IMR-90 (cell line): ENCODE measurements at regions not wholly inside any gene's neighbourhood (a gene's known extent, or its start where the extent isn't known, plus 50 kb on each side); places are given as distances from the start of the nearest gene placed in this dataset.
"Not testable (repeated sequence)": the region's sequence is repeated elsewhere in the genome, so short reads cannot be mapped to it uniquely, and the experiment has no call there.

ENCODE experiments used
- ATAC-seq: fragments of 200-7000 bp; cut with Tn5 transposase; 2 replicates; pipeline ENCODE4 v1.9.1; 2020; ENCODE audit warnings: low read depth, mild to moderate bottlenecking, moderate library complexity
- BruUV-seq: library from RNA; stranded (reverse); fragments of 400-500 nt; replicated peaks from 2 replicates; lab custom pipeline; 2021; lab: Mats Ljungman, UMichigan
- CTCF ChIA-PET: fragments of 300-600 bp; formaldehyde crosslinking; extraction: SDS; loops from one replicate; lab custom pipeline; 2021; ENCODE audit warnings: antibody characterized with exemption; lab: Yijun Ruan, JAX
- POLR2A ChIA-PET: fragments of 300-600 bp; sonication (Branson Sonifier 250); formaldehyde crosslinking; loops from one replicate; lab custom pipeline; 2022; ENCODE audit warnings: antibody characterized with exemption; ENCODE audit not compliant: unreplicated experiment; lab: Charles Lee
- DNase-seq: peaks from one replicate; pipeline ENCODE4 v3.0.0; 2013
- H2AFZ ChIP-seq: replicated peaks from 2 replicates; pipeline ENCODE3; 2013; ENCODE audit warnings: low read length, mild to moderate bottlenecking; ENCODE audit not compliant: poor library complexity
- H2AK5ac ChIP-seq: 2 replicates; pipeline ENCODE4 v1.6.1; 2013; ENCODE audit warnings: low read depth, low read length, inconsistent platforms
- H2AK9ac ChIP-seq: replicated peaks from 2 replicates; pipeline ENCODE3; 2013; ENCODE audit warnings: mild to moderate bottlenecking, low read depth, low read length, moderate library complexity; ENCODE audit not compliant: poor library complexity
- H2BK120ac ChIP-seq: 2 replicates; pipeline ENCODE4 v1.6.1; 2013; ENCODE audit warnings: low read depth, low read length, inconsistent platforms
- H2BK15ac ChIP-seq: 3 replicates; pipeline ENCODE4 v1.6.1; 2013; ENCODE audit warnings: low read depth, low read length, inconsistent platforms
- H2BK20ac ChIP-seq: 2 replicates; pipeline ENCODE4 v1.6.1; 2013; ENCODE audit warnings: low read depth, mild to moderate bottlenecking, inconsistent platforms, low read length, moderate library complexity
- H2BK5ac ChIP-seq: 2 replicates; pipeline ENCODE4 v1.6.1; 2013; ENCODE audit warnings: mild to moderate bottlenecking, low read depth, low read length, inconsistent platforms; ENCODE audit not compliant: poor library complexity, severe bottlenecking
- H3K14ac ChIP-seq: replicated peaks from 2 replicates; pipeline ENCODE4 v1.6.1; 2013; ENCODE audit warnings: low read depth, low read length, inconsistent platforms
- H3K18ac ChIP-seq: 2 replicates; pipeline ENCODE4 v1.6.1; 2013; ENCODE audit warnings: low read depth, low read length, control low read depth
- H3K23ac ChIP-seq: 2 replicates; pipeline ENCODE4 v1.6.1; 2013; ENCODE audit warnings: low read depth, low read length, inconsistent platforms
- H3K27ac ChIP-seq: 2 replicates; pipeline ENCODE4 v1.5.1; 2013; ENCODE audit warnings: mild to moderate bottlenecking, control low read depth, low read length; ENCODE audit not compliant: insufficient read depth
- H3K27me3 ChIP-seq: 2 replicates; pipeline ENCODE4 v1.6.1; 2013; ENCODE audit warnings: low read length; ENCODE audit not compliant: control insufficient read depth, insufficient read depth
- H3K36me3 ChIP-seq: 2 replicates; pipeline ENCODE4 v1.6.1; 2013; ENCODE audit warnings: low read length, mixed read lengths; ENCODE audit not compliant: control insufficient read depth, insufficient read depth
- H3K4ac ChIP-seq: 2 replicates; pipeline ENCODE4 v1.6.1; 2013; ENCODE audit warnings: low read depth, low read length, inconsistent platforms
- H3K4me1 ChIP-seq: 2 replicates; pipeline ENCODE4 v1.6.1; 2013; ENCODE audit warnings: low read length, mixed read lengths; ENCODE audit not compliant: control insufficient read depth, insufficient read depth
- H3K4me2 ChIP-seq: 2 replicates; pipeline ENCODE4 v1.6.1; 2013; ENCODE audit warnings: low read depth, mild to moderate bottlenecking, control low read depth, low read length, moderate library complexity
- H3K4me3 ChIP-seq: 2 replicates; pipeline ENCODE4 v1.5.1; 2013; ENCODE audit warnings: low read depth, mild to moderate bottlenecking, control low read depth, low read length, moderate library complexity; ENCODE audit not compliant: insufficient read depth
- H3K56ac ChIP-seq: 2 replicates; pipeline ENCODE4 v1.6.1; 2013; ENCODE audit warnings: low read length, inconsistent platforms; ENCODE audit not compliant: insufficient read depth; ENCODE audit errors: extremely low read depth
- H3K79me1 ChIP-seq, 2 experiments: 2 replicates each; pipeline ENCODE4 v1.6.1; 2013; ENCODE audit warnings: low read length in 2 of 2, inconsistent platforms in 1 of 2, low read depth in 1 of 2
- H3K9ac ChIP-seq: 2 replicates; pipeline ENCODE4 v1.6.1; 2013; ENCODE audit warnings: low read depth, low read length, control low read depth
- H3K9me1 ChIP-seq: 2 replicates; pipeline ENCODE4 v1.6.1; 2013; ENCODE audit warnings: low read length, inconsistent platforms; ENCODE audit not compliant: insufficient read depth
- H3K9me3 ChIP-seq: 2 replicates; pipeline ENCODE4 v1.6.1; 2013; ENCODE audit warnings: low read length; ENCODE audit not compliant: control insufficient read depth, insufficient read depth
- H4K20me1 ChIP-seq: 2 replicates; pipeline ENCODE4 v1.6.1; 2013; ENCODE audit warnings: low read length, inconsistent platforms; ENCODE audit not compliant: insufficient read depth
- H4K5ac ChIP-seq: 2 replicates; pipeline ENCODE4 v1.6.1; 2013; ENCODE audit warnings: mild to moderate bottlenecking, low read depth, low read length, control low read depth
- H4K8ac ChIP-seq, 2 experiments: 2 replicates each; pipeline ENCODE4 v1.6.1; 2013; ENCODE audit warnings: low read depth in 2 of 2, low read length in 2 of 2, control low read depth in 1 of 2, inconsistent platforms in 1 of 2
- H4K91ac ChIP-seq: 2 replicates; pipeline ENCODE4 v1.6.1; 2013; ENCODE audit warnings: low read depth, low read length, inconsistent platforms; ENCODE audit not compliant: insufficient read depth
- BHLHE40 ChIP-seq: fragments of 150-350 bp; IDR thresholded peaks from 2 replicates; pipeline ENCODE4 v1.6.1; 2016; ENCODE audit warnings: mild to moderate bottlenecking, low read depth, low read length
- CEBPB ChIP-seq: IDR thresholded peaks from 2 replicates; pipeline ENCODE4 v1.6.1; 2012; ENCODE audit warnings: low read depth, low read length, improper control_type of control experiment
- CHD1 ChIP-seq: IDR thresholded peaks from 2 replicates; pipeline ENCODE4 v1.6.1; 2012; ENCODE audit warnings: low read depth, low read length, improper control_type of control experiment
- FOS ChIP-seq: fragments of 150-350 bp; IDR thresholded peaks from 2 replicates; pipeline ENCODE4 v1.6.1; 2016; ENCODE audit warnings: low read depth, low read length
- MAFK ChIP-seq: IDR thresholded peaks from 2 replicates; pipeline ENCODE4 v1.6.1; 2012; ENCODE audit warnings: low read depth, low read length, improper control_type of control experiment
- MAZ ChIP-seq: IDR thresholded peaks from 2 replicates; pipeline ENCODE4 v1.6.1; 2012; ENCODE audit warnings: low read depth, mild to moderate bottlenecking, low read length, improper control_type of control experiment, moderate library complexity, borderline replicate concordance
- MXI1 ChIP-seq: IDR thresholded peaks from 2 replicates; pipeline ENCODE4 v1.6.1; 2012; ENCODE audit warnings: low read depth, mild to moderate bottlenecking, low read length, moderate library complexity, borderline replicate concordance
- NFE2L2 ChIP-seq: fragments of 150-350 bp; IDR thresholded peaks from 2 replicates; pipeline ENCODE4 v1.6.1; 2016; ENCODE audit warnings: low read depth, mild to moderate bottlenecking, low read length
- RAD21 ChIP-seq: IDR thresholded peaks from 2 replicates; pipeline ENCODE4 v1.6.1; 2012; ENCODE audit warnings: low read length, improper control_type of control experiment
- RCOR1 ChIP-seq: IDR thresholded peaks from 2 replicates; pipeline ENCODE4 v1.6.1; 2012; ENCODE audit warnings: mild to moderate bottlenecking, low read length, improper control_type of control experiment; ENCODE audit not compliant: insufficient replicate concordance
- RFX5 ChIP-seq: IDR thresholded peaks from 2 replicates; pipeline ENCODE4 v1.8.0; 2012; ENCODE audit warnings: low read depth, mild to moderate bottlenecking, low read length, moderate library complexity
- SMC3 ChIP-seq: fragments of 150-350 bp; IDR thresholded peaks from 2 replicates; pipeline ENCODE4 v1.6.1; 2016; ENCODE audit warnings: low read depth, mild to moderate bottlenecking, antibody characterized with exemption, low read length, moderate library complexity
- WGBS, 2 experiments: methylation state at CpG; one replicate each; pipeline versions ENCODE4 v1.1.5 to v1.1.7; 2013; ENCODE audit warnings: missing lambda C conversion rate in 2 of 2; ENCODE audit not compliant: insufficient read length in 1 of 2; ENCODE audit errors: extremely low coverage in 2 of 2; 5-methylcytosine and 5-hydroxymethylcytosine counted together
- dilution Hi-C: fragments of 300-500 bp; cut with HindIII; formaldehyde crosslinking; loops from one replicate; pipeline ENCODE4 v1.14.3; 2018; ENCODE audit warnings: low sequenced_read_pairs; ENCODE audit not compliant: unreplicated experiment
- in situ Hi-C: fragments of 300-500 bp; cut with MboI; formaldehyde crosslinking; loops from 3 replicates; pipeline ENCODE4 v1.14.3; 2019; ENCODE audit warnings: low sequenced_read_pairs, inconsistent platforms, mixed read lengths
- intact Hi-C: fragments of 100-400 bp; cut with micrococcal nuclease; formaldehyde crosslinking; loops from 2 replicates; pipeline ENCODE4 v1.10.0; 2022

DNA sequence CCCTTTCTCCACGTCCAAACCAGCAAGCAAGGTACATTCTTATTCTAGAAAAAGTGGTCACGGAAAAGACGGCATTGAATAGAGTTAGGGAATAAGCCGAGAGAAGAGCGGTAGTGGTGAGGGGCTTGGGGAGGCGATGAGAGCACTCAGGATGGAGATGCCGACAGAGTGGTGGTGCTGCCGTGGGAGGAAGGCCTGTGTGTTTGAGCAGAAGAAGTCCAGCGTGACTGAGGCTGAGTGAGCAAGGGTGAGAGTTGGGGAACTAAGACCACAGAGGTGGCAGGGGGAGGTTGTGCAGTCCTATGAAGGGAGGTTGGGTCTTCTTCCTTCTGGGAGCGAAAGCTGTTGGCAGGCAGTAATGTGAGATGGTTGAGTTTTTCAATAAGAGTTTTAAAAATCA lies 252.3 kb downstream of the ABCC12 start:
- H2BK120ac ChIP-seq, result no peak overlapping the region
- H3K23ac ChIP-seq, result no peak overlapping the region
- no peak overlapping the region for H4K8ac ChIP-seq
- H2BK20ac ChIP-seq, result no peak overlapping the region
- in situ Hi-C loops, result no loop called here
- no peak overlapping the region for H3K4ac ChIP-seq
- H3K18ac ChIP-seq, result no peak overlapping the region
- BruUV-seq, result no TSS peak
- H3K9me1 ChIP-seq, result no peaks in the 10 kb centered on the region
- H3K4me2 ChIP-seq, result no peak overlapping the region
- H3K14ac ChIP-seq, result no peak overlapping the region
- no peak overlapping the region for H2BK5ac ChIP-seq
- H4K91ac ChIP-seq, result no peak overlapping the region
- TF ChIP-seq MAFK (no peak), SMC3 (no peak), MAZ (no peak), FOS (no peak), CHD1 (no peak), RAD21 (no peak), NFE2L2 (no peak), RCOR1 (no peak), CEBPB (no peak), RFX5 (no peak), BHLHE40 (no peak), MXI1 (no peak)
- H2AK5ac ChIP-seq, result no peak overlapping the region
- H2BK15ac ChIP-seq, result no peak overlapping the region
- peaks cover 3% of the 10 kb centered on the region; the same call in 1 of the 2 replicates for H3K27me3 ChIP-seq
- ChIA-PET CTCF (interaction anchor here (0.5 kb wide), 1 partner anchor 190 kb away, joined by 4 read pairs; no protein-coding TSS in a partner anchor), POLR2A (no interaction called here)
- no peak overlapping the region for H3K56ac ChIP-seq
- peaks cover 2% of the 10 kb centered on the region for H3K4me1 ChIP-seq
- H3K36me3 ChIP-seq, result no peaks in the 10 kb centered on the region
- no peak overlapping the region for H2AFZ ChIP-seq
- H3K9ac ChIP-seq, result no peak overlapping the region
- no peaks in the 10 kb centered on the region for H3K9me3 ChIP-seq
- no peak for DNase-seq
- intact Hi-C loops, result no loop called here
- H4K5ac ChIP-seq, result no peak overlapping the region
- WGBS, 2 experiments, result 77% methylated on average over 7 of the region's 10 CpGs; no CpG with 5 or more reads in 1 of the 2 experiments
- dilution Hi-C loops, result no loop called here
- H4K20me1 ChIP-seq, result no peaks in the 10 kb centered on the region
- no peak overlapping the region for H3K4me3 ChIP-seq
- no peak overlapping the region for H3K27ac ChIP-seq
- no peak for ATAC-seq
- no peak overlapping the region for H2AK9ac ChIP-seq
- no peaks in the 10 kb centered on the region for H3K79me1 ChIP-seq

GRCh38 chr16:47897105-47897504 lies 258.7 kb downstream of the ABCC12 start:
- H3K4me2 ChIP-seq, H3K56ac ChIP-seq, H2AFZ ChIP-seq, DNase-seq, CTCF ChIA-PET, H3K79me1 ChIP-seq, H3K36me3 ChIP-seq, H3K27me3 ChIP-seq, H3K23ac ChIP-seq, H4K5ac ChIP-seq, intact Hi-C loops, H3K9me1 ChIP-seq, BruUV-seq, H4K91ac ChIP-seq, H3K14ac ChIP-seq, H3K4me1 ChIP-seq, H4K20me1 ChIP-seq, H3K27ac ChIP-seq, H3K18ac ChIP-seq, H3K4ac ChIP-seq, H2BK5ac ChIP-seq, in situ Hi-C loops, H2BK120ac ChIP-seq, ATAC-seq, H2BK15ac ChIP-seq, H3K4me3 ChIP-seq, H2BK20ac ChIP-seq, H2AK5ac ChIP-seq, H3K9me3 ChIP-seq, H3K9ac ChIP-seq, H2AK9ac ChIP-seq, POLR2A ChIA-PET, H4K8ac ChIP-seq, dilution Hi-C loops: not testable (repeated sequence)
- WGBS, 2 experiments, result no CpG with 5 or more reads among the region's 5 CpGs
